HEK293T (cell line): ENCODE measurements at regions not wholly inside any gene's neighbourhood (a gene's known extent, or its start where the extent isn't known, plus 50 kb on each side); places are given as distances from the start of the nearest gene placed in this dataset.

ENCODE experiments used
- ARNT ChIP-seq: fragments of 450-650 bp; IDR thresholded peaks from 2 replicates; pipeline ENCODE4 v1.6.1; 2017; ENCODE audit warnings: mild to moderate bottlenecking
- BHLHE40 ChIP-seq: fragments of 450-650 bp; IDR thresholded peaks from 2 replicates; pipeline ENCODE4 v1.6.1; 2016; ENCODE audit warnings: mild to moderate bottlenecking, moderate library complexity, borderline replicate concordance
- ELF4 ChIP-seq: fragments of 450-650 bp; IDR thresholded peaks from 2 replicates; pipeline ENCODE4 v1.6.1; 2017; ENCODE audit warnings: antibody characterized with exemption
- FOXK2 ChIP-seq: fragments of 450-650 bp; IDR thresholded peaks from 2 replicates; pipeline ENCODE4 v1.6.1; 2016; ENCODE audit warnings: mild to moderate bottlenecking
- NFRKB ChIP-seq: fragments of 450-650 bp; IDR thresholded peaks from 2 replicates; pipeline ENCODE4 v1.6.1; 2016; ENCODE audit warnings: mild to moderate bottlenecking, moderate library complexity

DNA sequence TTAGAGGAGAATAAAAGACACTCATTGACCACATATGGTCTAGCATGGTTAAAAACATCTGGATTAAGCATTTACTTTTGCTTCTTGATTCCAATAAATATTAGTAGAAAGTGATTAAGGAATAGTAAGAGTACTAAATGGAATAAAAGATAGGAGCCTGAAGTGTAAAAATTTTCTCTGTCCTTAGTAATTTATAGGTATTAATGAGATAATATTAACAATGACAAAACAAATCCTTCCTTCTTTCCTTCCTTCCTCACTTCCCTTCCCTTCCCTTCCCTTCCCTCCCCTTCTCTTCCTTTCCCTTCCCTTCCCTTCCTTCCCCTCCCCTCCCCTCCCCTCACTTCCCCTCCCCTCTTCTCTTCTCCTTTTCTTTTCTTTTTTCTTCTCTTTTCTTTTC is 797.5 kb upstream of the NRXN1 start:
- TF ChIP-seq ARNT (no peak), ELF4 (no peak), NFRKB (no peak), FOXK2 (no peak), BHLHE40 (no peak)
